GM12891 (cell line): ENCODE measurements at regions not wholly inside any gene's neighbourhood (a gene's known extent, or its start where the extent isn't known, plus 50 kb on each side); places are given as distances from the start of the nearest gene placed in this dataset.

Experiments used
- POLR2A ChIP-seq: IDR thresholded peaks from 2 replicates; pipeline ENCODE4 v1.6.1; 2011; ENCODE audit warnings: low read depth, low read length, control low read depth
- POLR2AphosphoS5 ChIP-seq: IDR thresholded peaks from 2 replicates; pipeline ENCODE4 v1.6.1; 2011; ENCODE audit warnings: low read depth, low read length, control low read depth
- SPI1 ChIP-seq: IDR thresholded peaks from 2 replicates; pipeline ENCODE4 v1.6.1; 2011; ENCODE audit warnings: low read depth, low read length, control low read depth

- TF ChIP-seq POLR2A (no peak), SPI1 (no peak), POLR2AphosphoS5 (no peak)
These were observed 60.2 kb upstream of the LCORL start for GRCh38 chr4:18081708-18082107.
